ENCODE measurements at regions not wholly inside any gene's neighbourhood (a gene's known extent, or its start where the extent isn't known, plus 50 kb on each side); places are given as distances from the start of the nearest gene placed in this dataset.

GRCh38 chr13:44626176-44626575, 50.0 kb upstream of the TSC22D1 start:
- Mint-ChIP-seq H3K27me3 (peaks cover 9 to 31% (median 31%) of the 10 kb centered on the region in 3 donors), H3K4me3 (no peak overlapping the region), H3K9me3 (peaks cover 0 to 3% (median 0%) of the 10 kb centered on the region in 7 donors), H3K27ac (no peak overlapping the region), H3K4me1 (no peaks in the 10 kb centered on the region), H3K36me3 (no peaks in the 10 kb centered on the region)
- ATAC-seq (ENCODE audit: low read depth in 2 of 2) (no peak), DNase-seq (no peak)

All from naive B cell (primary cell).